Nephron progenitor cell (in vitro differentiated cells): ENCODE measurements at regions not wholly inside any gene's neighbourhood (a gene's known extent, or its start where the extent isn't known, plus 50 kb on each side); places are given as distances from the start of the nearest gene placed in this dataset.

Source experiments
- DNase-seq: peaks from one replicate; pipeline ENCODE4 v3.0.0; 2021
- H3K27ac Mint-ChIP-seq: 2 replicates; pipeline ENCODE4 v1.8.0; 2021; ENCODE audit warnings: mild to moderate bottlenecking, moderate library complexity, mixed read lengths
- H3K27me3 Mint-ChIP-seq: 2 replicates; pipeline ENCODE4 v1.8.0; 2021; ENCODE audit warnings: mild to moderate bottlenecking, low read depth, mixed read lengths; ENCODE audit not compliant: poor library complexity
- H3K36me3 Mint-ChIP-seq: 2 replicates; pipeline ENCODE4 v1.8.0; 2021; ENCODE audit warnings: low read depth, mixed read lengths
- H3K4me1 Mint-ChIP-seq: 2 replicates; pipeline ENCODE4 v1.8.0; 2021; ENCODE audit warnings: mixed read lengths
- H3K4me3 Mint-ChIP-seq: 2 replicates; pipeline ENCODE4 v1.8.0; 2021; ENCODE audit warnings: mild to moderate bottlenecking, moderate library complexity, mixed read lengths
- H3K9me3 Mint-ChIP-seq: 2 replicates; pipeline ENCODE4 v1.8.0; 2021; ENCODE audit warnings: mild to moderate bottlenecking, moderate library complexity, mixed read lengths
- CTCF ChIP-seq: fragments of 200-600 bp; sonication (generic); IDR thresholded peaks from 2 replicates; pipeline ENCODE4 v1.5.0; 2021; ENCODE audit warnings: antibody characterized with exemption

DNA sequence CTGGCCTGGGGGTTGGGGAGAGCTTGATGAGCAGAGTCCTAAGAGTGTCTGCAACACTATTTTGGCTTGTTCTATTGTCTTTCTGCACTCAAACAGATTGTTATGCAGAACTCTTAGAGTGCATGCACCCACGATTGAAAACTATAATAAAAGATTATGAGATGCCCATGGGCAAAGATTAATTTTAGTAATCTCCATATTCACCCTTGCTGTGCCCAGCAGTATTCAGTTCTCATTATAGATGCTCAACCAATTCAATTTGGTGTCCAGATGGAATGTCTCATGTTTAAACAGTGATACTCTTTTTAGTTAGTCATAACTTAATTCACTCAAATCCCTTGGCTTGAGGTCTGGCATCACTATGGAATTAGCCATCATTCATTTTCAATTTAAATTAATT, 952.5 kb downstream of the CDH8 start:
- Mint-ChIP-seq H3K27ac (no peak overlapping the region), H3K4me3 (no peak overlapping the region), H3K36me3 (no peaks in the 10 kb centered on the region), H3K4me1 (no peaks in the 10 kb centered on the region), H3K27me3 (peaks cover 3% of the 10 kb centered on the region), H3K9me3 (no peaks in the 10 kb centered on the region)
- no peak for DNase-seq
- no peak for TF ChIP-seq CTCF

DNA sequence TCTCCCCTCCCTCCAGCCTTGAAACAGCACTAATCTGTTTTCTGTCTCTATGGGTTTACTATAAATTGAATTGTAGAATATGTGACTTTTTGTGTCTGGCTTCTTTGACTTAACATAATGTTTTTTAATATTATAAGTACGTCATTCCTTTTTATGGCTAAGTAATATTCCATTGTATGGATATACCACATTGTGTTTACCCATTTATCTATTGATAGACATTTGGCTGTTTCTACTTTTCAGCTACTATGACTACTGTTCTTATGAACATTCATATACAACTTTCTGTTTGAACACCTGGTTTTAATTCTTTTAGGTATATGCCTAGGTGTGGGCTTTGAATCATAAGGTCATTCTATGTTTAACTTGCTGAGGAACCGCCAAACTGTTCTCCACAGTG, 961.9 kb downstream of the CDH8 start:
- no peak for TF ChIP-seq CTCF
- Mint-ChIP-seq H3K27me3 (no peaks in the 10 kb centered on the region), H3K4me3 (no peak overlapping the region), H3K36me3 (no peaks in the 10 kb centered on the region), H3K4me1 (no peaks in the 10 kb centered on the region), H3K9me3 (peaks cover 24% of the 10 kb centered on the region), H3K27ac (no peak overlapping the region)
- no peak for DNase-seq

GRCh38 chr16:61057635-61058034, 978.6 kb downstream of the CDH8 start:
- peaks cover 5% of the 10 kb centered on the region for H3K27me3 Mint-ChIP-seq
- no peak for DNase-seq
- no peak for TF ChIP-seq CTCF
- H3K36me3 Mint-ChIP-seq, result no peaks in the 10 kb centered on the region
- H3K9me3 Mint-ChIP-seq, result no peaks in the 10 kb centered on the region
- H3K27ac Mint-ChIP-seq, result no peak overlapping the region
- H3K4me1 Mint-ChIP-seq, result no peaks in the 10 kb centered on the region
- no peak overlapping the region for H3K4me3 Mint-ChIP-seq

DNA sequence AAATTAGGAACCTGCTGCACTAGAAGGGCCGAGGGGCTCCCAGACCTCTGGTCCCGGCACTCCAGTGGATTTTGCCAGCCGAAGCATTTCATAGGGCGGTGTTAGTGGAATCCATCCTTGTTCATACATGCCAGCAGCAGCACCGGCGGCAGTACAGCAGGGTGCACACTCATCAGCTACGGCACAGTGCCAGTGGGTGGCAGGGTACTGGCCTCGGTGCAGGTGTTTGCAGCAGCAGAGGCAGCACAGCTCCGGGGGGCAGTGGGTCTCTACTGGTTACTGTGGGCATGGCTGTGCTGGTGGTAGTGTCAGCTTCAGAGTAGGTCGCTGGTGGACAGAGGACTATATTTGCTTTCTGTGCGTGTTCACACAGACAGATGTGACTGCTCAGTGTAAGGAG, 985.7 kb downstream of the CDH8 start:
- H3K27ac Mint-ChIP-seq, result no peak overlapping the region
- H3K4me1 Mint-ChIP-seq, result no peaks in the 10 kb centered on the region
- H3K4me3 Mint-ChIP-seq, result no peak overlapping the region
- H3K36me3 Mint-ChIP-seq, result no peaks in the 10 kb centered on the region
- no peak for DNase-seq
- H3K9me3 Mint-ChIP-seq, result no peaks in the 10 kb centered on the region
- no peak for TF ChIP-seq CTCF
- peaks cover 23% of the 10 kb centered on the region for H3K27me3 Mint-ChIP-seq

- Mint-ChIP-seq H3K27ac (no peak overlapping the region), H3K9me3 (no peaks in the 10 kb centered on the region), H3K4me3 (no peak overlapping the region)
Observed at GRCh38 chr16:61045931-61046330, 990.3 kb downstream of the CDH8 start.

GRCh38 chr16:61042737-61043136, 993.5 kb downstream of the CDH8 start:
- Mint-ChIP-seq H3K36me3 (no peaks in the 10 kb centered on the region), H3K4me3 (no peak overlapping the region), H3K27me3 (peaks cover 14% of the 10 kb centered on the region), H3K4me1 (no peaks in the 10 kb centered on the region), H3K9me3 (no peaks in the 10 kb centered on the region), H3K27ac (no peak overlapping the region)
- no peak for TF ChIP-seq CTCF
- DNase-seq, result peak; percentile 42

More at GRCh38 chr16:61045931-61046330, 990.3 kb downstream of the CDH8 start:
- Mint-ChIP-seq H3K4me1 (no peaks in the 10 kb centered on the region), H3K27me3 (peaks cover 23% of the 10 kb centered on the region), H3K36me3 (no peaks in the 10 kb centered on the region)
- no peak for TF ChIP-seq CTCF
- no peak for DNase-seq
